ENCODE measurements at regions not wholly inside any gene's neighbourhood (a gene's known extent, or its start where the extent isn't known, plus 50 kb on each side); places are given as distances from the start of the nearest gene placed in this dataset.

- no peak for TF ChIP-seq CTCF (IDR thresholded peaks at IDR 0.05; ENCODE audit: insufficient read depth, low read depth, low read length)
- no peak overlapping the region for H3K4me3 ChIP-seq (ENCODE audit: low read depth, low read length)
- no peak for DNase-seq (ENCODE audit: low read depth)
Measured at GRCh38 chr16:9262941-9263715, 171.7 kb downstream of the HAPSTR1 start.

- H3K4me3 ChIP-seq (ENCODE audit: low read depth, low read length): no peak overlapping the region
- DNase-seq (ENCODE audit: low read depth): no peak
- no peak for TF ChIP-seq CTCF (IDR thresholded peaks at IDR 0.05; ENCODE audit: insufficient read depth, low read depth, low read length)
Measured at GRCh38 chr16:9264067-9264466, 172.6 kb downstream of the HAPSTR1 start.

GRCh38 chr16:9268446-9268845 is 177.0 kb downstream of the HAPSTR1 start:
- DNase-seq (ENCODE audit: low read depth): no peak
- TF ChIP-seq CTCF (IDR thresholded peaks at IDR 0.05; ENCODE audit: insufficient read depth, low read depth, low read length): no peak
- H3K4me3 ChIP-seq (ENCODE audit: low read depth, low read length): no peak overlapping the region

GRCh38 chr16:9270424-9270823 is 179.0 kb downstream of the HAPSTR1 start:
- no peak for DNase-seq (ENCODE audit: low read depth)
- H3K4me3 ChIP-seq (ENCODE audit: low read depth, low read length): no peak overlapping the region
- no peak for TF ChIP-seq CTCF (IDR thresholded peaks at IDR 0.05; ENCODE audit: insufficient read depth, low read depth, low read length)

- no peak overlapping the region for H3K4me3 ChIP-seq (ENCODE audit: low read depth, low read length)
- no peak for TF ChIP-seq CTCF (IDR thresholded peaks at IDR 0.05; ENCODE audit: insufficient read depth, low read depth, low read length)
- no peak for DNase-seq (ENCODE audit: low read depth)
Measured at GRCh38 chr16:9270941-9271340, 179.5 kb downstream of the HAPSTR1 start.

- DNase-seq (ENCODE audit: low read depth): no peak
- H3K4me3 ChIP-seq (ENCODE audit: low read depth, low read length): no peak overlapping the region
- TF ChIP-seq CTCF (IDR thresholded peaks at IDR 0.05; ENCODE audit: insufficient read depth, low read depth, low read length): no peak
Measured at GRCh38 chr16:9271841-9272240, 180.4 kb downstream of the HAPSTR1 start.

- no peak overlapping the region for H3K4me3 ChIP-seq (ENCODE audit: low read depth, low read length)
- no peak for TF ChIP-seq CTCF (IDR thresholded peaks at IDR 0.05; ENCODE audit: insufficient read depth, low read depth, low read length)
- DNase-seq (ENCODE audit: low read depth): no peak
Measured at GRCh38 chr16:9275377-9275776, 183.9 kb downstream of the HAPSTR1 start.

Measured in fibroblast of villous mesenchyme (primary cell).